ENCODE measurements at regions not wholly inside any gene's neighbourhood (a gene's known extent, or its start where the extent isn't known, plus 50 kb on each side); places are given as distances from the start of the nearest gene placed in this dataset.

DNA sequence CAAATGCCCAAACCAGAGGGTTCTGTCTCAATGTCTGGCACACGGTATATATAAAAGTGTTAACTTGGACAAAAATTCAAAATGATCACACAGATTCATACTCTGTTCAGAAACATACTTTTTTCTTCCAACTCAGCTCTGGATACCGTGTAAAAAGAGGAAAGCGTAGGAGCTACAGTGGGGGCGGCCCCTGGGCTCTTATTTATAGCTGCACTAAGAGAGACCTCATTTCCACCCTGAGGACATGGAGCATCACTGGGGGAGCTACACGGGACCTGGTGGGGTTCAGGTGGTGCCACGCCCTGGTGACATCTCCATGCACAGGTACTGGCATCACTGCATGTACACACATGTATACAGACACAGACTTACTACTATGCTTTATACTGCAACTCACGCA lies 185.9 kb upstream of the FOXQ1 start:
- Mint-ChIP-seq H3K27me3 (ENCODE audit: insufficient read depth, low read depth) (peaks cover 4% of the 10 kb centered on the region), H3K9me3 (peaks cover 2% of the 10 kb centered on the region), H3K4me3 (no peak overlapping the region), H3K4me1 (no peaks in the 10 kb centered on the region), H3K27ac (no peak overlapping the region), H3K36me3 (no peaks in the 10 kb centered on the region)
- DNase-seq (ENCODE audit: low spot score): no peak
- H2AFZ ChIP-seq (replicated peaks): no peak overlapping the region
- no peaks in the 10 kb centered on the region for H3K79me2 ChIP-seq (ENCODE audit: low read depth)
- H3K27me3 ChIP-seq: no peaks in the 10 kb centered on the region
- no peaks in the 10 kb centered on the region for H4K20me1 ChIP-seq (ENCODE audit: low read depth)
- no peak overlapping the region for H3K4me2 ChIP-seq
- H3F3A ChIP-seq (ENCODE audit: low read depth): no peaks in the 10 kb centered on the region
- TF ChIP-seq EZH2 (IDR thresholded peaks at IDR 0.05) (no peak), EZH2phosphoT487 (IDR thresholded peaks at IDR 0.05) (no peak)
- TF ChIP-seq, protein P1, sequence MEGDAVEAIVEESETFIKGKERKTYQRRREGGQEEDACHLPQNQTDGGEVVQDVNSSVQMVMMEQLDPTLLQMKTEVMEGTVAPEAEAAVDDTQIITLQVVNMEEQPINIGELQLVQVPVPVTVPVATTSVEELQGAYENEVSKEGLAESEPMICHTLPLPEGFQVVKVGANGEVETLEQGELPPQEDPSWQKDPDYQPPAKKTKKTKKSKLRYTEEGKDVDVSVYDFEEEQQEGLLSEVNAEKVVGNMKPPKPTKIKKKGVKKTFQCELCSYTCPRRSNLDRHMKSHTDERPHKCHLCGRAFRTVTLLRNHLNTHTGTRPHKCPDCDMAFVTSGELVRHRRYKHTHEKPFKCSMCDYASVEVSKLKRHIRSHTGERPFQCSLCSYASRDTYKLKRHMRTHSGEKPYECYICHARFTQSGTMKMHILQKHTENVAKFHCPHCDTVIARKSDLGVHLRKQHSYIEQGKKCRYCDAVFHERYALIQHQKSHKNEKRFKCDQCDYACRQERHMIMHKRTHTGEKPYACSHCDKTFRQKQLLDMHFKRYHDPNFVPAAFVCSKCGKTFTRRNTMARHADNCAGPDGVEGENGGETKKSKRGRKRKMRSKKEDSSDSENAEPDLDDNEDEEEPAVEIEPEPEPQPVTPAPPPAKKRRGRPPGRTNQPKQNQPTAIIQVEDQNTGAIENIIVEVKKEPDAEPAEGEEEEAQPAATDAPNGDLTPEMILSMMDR (IDR thresholded peaks at IDR 0.05): no peak
- H3K27ac ChIP-seq: no peak overlapping the region
- no peaks in the 10 kb centered on the region for H3K4me1 ChIP-seq
- H3K4me3 ChIP-seq: no peak overlapping the region
- H3K9ac ChIP-seq: no peak overlapping the region
- no peaks in the 10 kb centered on the region for H3K9me3 ChIP-seq (ENCODE audit: low read depth)
- H3K36me3 ChIP-seq: no peaks in the 10 kb centered on the region

DNA sequence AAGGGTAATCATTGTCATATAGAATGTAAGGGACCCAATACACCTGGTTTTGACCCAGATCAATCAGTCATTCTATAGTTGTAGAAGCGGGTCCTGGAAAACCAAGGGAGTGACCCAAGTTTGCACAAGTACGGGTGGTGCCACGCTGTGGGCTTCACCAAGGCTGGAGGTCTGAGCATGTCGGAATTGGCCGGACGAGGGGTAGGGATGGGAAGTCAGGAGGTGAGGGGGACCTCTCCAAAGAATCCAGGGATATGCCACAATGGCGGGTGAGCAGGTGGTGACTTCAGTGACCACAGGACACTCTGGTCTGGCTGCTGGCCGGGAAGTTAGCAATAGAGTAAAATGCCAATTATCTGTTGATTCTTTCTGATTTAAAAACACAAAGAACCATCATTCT lies 186.6 kb upstream of the FOXQ1 start:
- Histone ChIP-seq H4K20me1 (ENCODE audit: low read depth) (no peaks in the 10 kb centered on the region), H3K27me3 (no peaks in the 10 kb centered on the region), H3K79me2 (ENCODE audit: low read depth) (no peaks in the 10 kb centered on the region), H3K4me2 (no peak overlapping the region), H3K4me3 (no peak overlapping the region), H3K4me1 (no peaks in the 10 kb centered on the region), H3F3A (ENCODE audit: low read depth) (no peaks in the 10 kb centered on the region), H3K9ac (no peak overlapping the region), H2AFZ (replicated peaks) (no peak overlapping the region), H3K36me3 (no peaks in the 10 kb centered on the region), H3K9me3 (ENCODE audit: low read depth) (no peaks in the 10 kb centered on the region), H3K27ac (no peak overlapping the region)
- TF ChIP-seq, protein P1 (IDR thresholded peaks at IDR 0.05): no peak
- TF ChIP-seq EZH2phosphoT487 (IDR thresholded peaks at IDR 0.05): no peak
- Mint-ChIP-seq H3K4me3 (no peak overlapping the region), H3K27me3 (ENCODE audit: insufficient read depth, low read depth) (peaks cover 4% of the 10 kb centered on the region), H3K4me1 (no peaks in the 10 kb centered on the region), H3K36me3 (no peaks in the 10 kb centered on the region), H3K9me3 (peaks cover 2% of the 10 kb centered on the region), H3K27ac (no peak overlapping the region)
- DNase-seq (ENCODE audit: low spot score): no peak

DNA sequence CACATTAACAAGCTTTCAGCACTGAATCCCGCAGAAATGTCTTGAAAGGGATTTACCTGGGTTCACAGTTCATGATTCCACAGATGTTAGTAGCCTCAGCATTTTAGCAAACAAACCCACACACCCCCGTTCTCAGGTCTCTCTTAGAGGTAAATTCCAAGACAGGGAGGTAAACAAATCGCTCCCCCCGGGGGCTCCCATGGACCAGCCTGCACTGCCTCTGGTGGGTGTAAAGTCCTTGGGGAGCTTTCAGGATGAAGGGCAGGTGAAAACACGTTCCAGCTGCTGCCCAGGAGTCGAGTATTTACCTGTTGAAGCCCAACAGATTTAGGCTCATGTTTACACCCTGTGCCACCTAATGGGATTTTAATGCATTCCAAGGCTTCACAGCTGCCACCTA lies 187.0 kb upstream of the FOXQ1 start:
- Mint-ChIP-seq H3K27ac (no peak overlapping the region), H3K9me3 (peaks cover 4% of the 10 kb centered on the region), H3K4me1 (no peaks in the 10 kb centered on the region), H3K4me3 (no peak overlapping the region), H3K27me3 (ENCODE audit: insufficient read depth, low read depth) (peaks cover 4% of the 10 kb centered on the region), H3K36me3 (no peaks in the 10 kb centered on the region)
- Histone ChIP-seq H3K9me3 (ENCODE audit: low read depth) (no peaks in the 10 kb centered on the region), H3K4me1 (no peaks in the 10 kb centered on the region), H3K4me2 (no peak overlapping the region), H3F3A (ENCODE audit: low read depth) (no peaks in the 10 kb centered on the region), H3K9ac (no peak overlapping the region), H3K4me3 (no peak overlapping the region), H3K36me3 (no peaks in the 10 kb centered on the region), H3K79me2 (ENCODE audit: low read depth) (no peaks in the 10 kb centered on the region), H3K27ac (no peak overlapping the region), H3K27me3 (no peaks in the 10 kb centered on the region), H4K20me1 (ENCODE audit: low read depth) (no peaks in the 10 kb centered on the region), H2AFZ (replicated peaks) (no peak overlapping the region)
- TF ChIP-seq EZH2phosphoT487 (IDR thresholded peaks at IDR 0.05): no peak
- TF ChIP-seq, protein P1 (IDR thresholded peaks at IDR 0.05): no peak
- TF ChIP-seq EZH2 (IDR thresholded peaks at IDR 0.05): no peak
- no peak for DNase-seq (ENCODE audit: low spot score)
